Effector CD4-positive, alpha-beta T cell (primary cell): ENCODE measurements at regions not wholly inside any gene's neighbourhood (a gene's known extent, or its start where the extent isn't known, plus 50 kb on each side); places are given as distances from the start of the nearest gene placed in this dataset.

ENCODE experiments used
- DNase-seq: peaks from one replicate; pipeline ENCODE4 v3.0.0-alpha.2; 2020

GRCh38 chr10:104505521-104506042 lies 135.5 kb upstream of the SORCS3 start:
- DNase-seq, result no peak

GRCh38 chr10:104509981-104510380 lies 131.1 kb upstream of the SORCS3 start:
- DNase-seq, result no peak

GRCh38 chr10:104510644-104511043 lies 130.4 kb upstream of the SORCS3 start:
- no peak for DNase-seq

- DNase-seq, result no peak
These were observed 128.3 kb upstream of the SORCS3 start for GRCh38 chr10:104512800-104513199.

- no peak for DNase-seq
These were observed 125.4 kb upstream of the SORCS3 start for GRCh38 chr10:104515678-104516199.

- no peak for DNase-seq
These were observed 124.1 kb upstream of the SORCS3 start for GRCh38 chr10:104516986-104517385.

- DNase-seq, result no peak
These were observed 123.1 kb upstream of the SORCS3 start for GRCh38 chr10:104517946-104518345.

- DNase-seq, result no peak
These were observed 122.2 kb upstream of the SORCS3 start for GRCh38 chr10:104518891-104519290.

GRCh38 chr10:104520653-104521052 lies 120.4 kb upstream of the SORCS3 start:
- no peak for DNase-seq

- DNase-seq, result no peak
These were observed 119.0 kb upstream of the SORCS3 start for GRCh38 chr10:104521901-104522694.

- DNase-seq, result no peak
These were observed 114.9 kb upstream of the SORCS3 start for GRCh38 chr10:104526188-104526587.

GRCh38 chr10:104527013-104527412 lies 114.1 kb upstream of the SORCS3 start:
- no peak for DNase-seq

GRCh38 chr10:104540181-104540580 lies 100.9 kb upstream of the SORCS3 start:
- no peak for DNase-seq

GRCh38 chr10:104541820-104542219 lies 99.3 kb upstream of the SORCS3 start:
- no peak for DNase-seq

- DNase-seq, result no peak
These were observed 94.8 kb upstream of the SORCS3 start for GRCh38 chr10:104546336-104546735.

- DNase-seq, result no peak
These were observed 94.3 kb upstream of the SORCS3 start for GRCh38 chr10:104546756-104547155.

- no peak for DNase-seq
These were observed 93.0 kb upstream of the SORCS3 start for GRCh38 chr10:104548090-104548489.

- DNase-seq, result no peak
These were observed 84.3 kb upstream of the SORCS3 start for GRCh38 chr10:104556831-104557230.

- no peak for DNase-seq
These were observed 83.1 kb upstream of the SORCS3 start for GRCh38 chr10:104557966-104558365.

- DNase-seq, result no peak
These were observed 81.2 kb upstream of the SORCS3 start for GRCh38 chr10:104559935-104560334.

- DNase-seq, result no peak
These were observed 78.0 kb upstream of the SORCS3 start for GRCh38 chr10:104563051-104563450.

- DNase-seq, result no peak
These were observed 77.5 kb upstream of the SORCS3 start for GRCh38 chr10:104563548-104563947.

- no peak for DNase-seq
These were observed 66.7 kb upstream of the SORCS3 start for GRCh38 chr10:104574427-104574826.

- no peak for DNase-seq
These were observed 66.3 kb upstream of the SORCS3 start for GRCh38 chr10:104574838-104575237.

- DNase-seq, result no peak
These were observed 64.5 kb upstream of the SORCS3 start for GRCh38 chr10:104576611-104577010.
